Muscle layer of colon (tissue), 2 donors: ENCODE measurements at regions not wholly inside any gene's neighbourhood (a gene's known extent, or its start where the extent isn't known, plus 50 kb on each side); places are given as distances from the start of the nearest gene placed in this dataset.

Source experiments
- H3K27ac ChIP-seq: one replicate; pipeline ENCODE4 v1.7.0; 2013; ENCODE audit warnings: low read depth, mild to moderate bottlenecking, low read length, moderate library complexity
- H3K27me3 ChIP-seq, 2 donors: one replicate each; pipeline ENCODE4 v1.7.0; 2013; ENCODE audit warnings: low read length in 2 of 2, mild to moderate bottlenecking in 2 of 2; ENCODE audit not compliant: insufficient read depth in 2 of 2, control insufficient read depth in 1 of 2
- H3K36me3 ChIP-seq: one replicate; pipeline ENCODE4 v1.7.0; 2013; ENCODE audit warnings: mild to moderate bottlenecking, low read length; ENCODE audit not compliant: insufficient read depth
- H3K4me1 ChIP-seq: one replicate; pipeline ENCODE4 v1.7.0; 2013; ENCODE audit warnings: mild to moderate bottlenecking, low read length; ENCODE audit not compliant: insufficient read depth
- H3K4me3 ChIP-seq, 2 donors: one replicate each; pipeline ENCODE4 v1.7.0; 2013; ENCODE audit warnings: low read length in 2 of 2, low read depth in 1 of 2, mild to moderate bottlenecking in 1 of 2, moderate library complexity in 1 of 2
- H3K9ac ChIP-seq: one replicate; pipeline ENCODE4 v1.7.0; 2013; ENCODE audit warnings: low read length
- H3K9me3 ChIP-seq: one replicate; pipeline ENCODE4 v1.7.0; 2013; ENCODE audit warnings: mild to moderate bottlenecking, low read length
- donor health status: abdominal sarcoma.
- donor health status: Adenocarcinoma of cecum.

GRCh38 chrX:40469316-40469715 lies 111.5 kb upstream of the ATP6AP2 start:
- Histone ChIP-seq H3K9ac (no peak overlapping the region), H3K4me1 (no peaks in the 10 kb centered on the region), H3K27ac (no peak overlapping the region), H3K36me3 (no peaks in the 10 kb centered on the region), H3K4me3 (no peak overlapping the region), H3K9me3 (no peaks in the 10 kb centered on the region), H3K27me3 (peaks cover 0 to 8% of the 10 kb centered on the region in 2 donors)

- no peak overlapping the region for H3K27ac ChIP-seq
- H3K4me3 ChIP-seq, result no peak overlapping the region
- H3K4me1 ChIP-seq, result no peaks in the 10 kb centered on the region
Observed at GRCh38 chrX:40468033-40468846, 112.5 kb upstream of the ATP6AP2 start.

GRCh38 chrX:40467454-40467853 lies 113.3 kb upstream of the ATP6AP2 start:
- Histone ChIP-seq H3K4me1 (no peaks in the 10 kb centered on the region), H3K4me3 (no peak overlapping the region), H3K27me3 (no peaks in the 10 kb centered on the region), H3K9me3 (no peaks in the 10 kb centered on the region), H3K9ac (no peak overlapping the region), H3K27ac (no peak overlapping the region), H3K36me3 (no peaks in the 10 kb centered on the region)

More at GRCh38 chrX:40468033-40468846, 112.5 kb upstream of the ATP6AP2 start:
- Histone ChIP-seq H3K9ac (no peak overlapping the region), H3K27me3 (no peaks in the 10 kb centered on the region), H3K36me3 (no peaks in the 10 kb centered on the region), H3K9me3 (no peaks in the 10 kb centered on the region)

GRCh38 chrX:40465735-40466551 lies 114.8 kb upstream of the ATP6AP2 start:
- H3K27ac ChIP-seq, result no peak overlapping the region

DNA sequence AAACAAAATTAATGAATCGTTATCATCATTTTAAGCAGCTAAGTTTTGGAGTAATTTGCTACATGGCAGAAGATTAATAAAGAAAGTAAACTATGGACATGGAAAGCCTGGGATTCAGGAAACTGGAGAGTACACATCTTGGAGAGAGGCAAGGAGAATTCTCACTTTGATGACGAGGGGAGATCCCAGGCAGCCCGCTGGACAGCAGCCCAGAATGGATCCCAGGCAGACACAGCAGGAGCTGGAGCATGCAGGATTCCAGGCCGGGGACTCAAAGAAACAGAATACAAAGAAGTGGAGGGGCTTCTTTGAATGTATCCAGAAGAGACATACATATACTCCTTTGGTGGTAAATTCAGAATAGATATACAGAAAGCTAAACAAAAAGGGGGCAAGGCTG lies 118.0 kb upstream of the ATP6AP2 start:
- H3K4me1 ChIP-seq, result no peaks in the 10 kb centered on the region
- no peaks in the 10 kb centered on the region for H3K36me3 ChIP-seq
- H3K4me3 ChIP-seq, result no peak overlapping the region
- H3K27me3 ChIP-seq, result peaks cover 0 to 7% of the 10 kb centered on the region in 2 donors
- no peak overlapping the region for H3K27ac ChIP-seq
- no peaks in the 10 kb centered on the region for H3K9me3 ChIP-seq
- no peak overlapping the region for H3K9ac ChIP-seq

More at GRCh38 chrX:40465735-40466551, 114.8 kb upstream of the ATP6AP2 start:
- Histone ChIP-seq H3K4me3 (no peak overlapping the region), H3K36me3 (no peaks in the 10 kb centered on the region), H3K27me3 (no peaks in the 10 kb centered on the region), H3K4me1 (no peaks in the 10 kb centered on the region), H3K9ac (no peak overlapping the region), H3K9me3 (no peaks in the 10 kb centered on the region)

GRCh38 chrX:40460926-40461325 lies 119.8 kb upstream of the ATP6AP2 start:
- H3K27me3 ChIP-seq, result peaks cover 0 to 7% of the 10 kb centered on the region in 2 donors
- H3K4me1 ChIP-seq, result no peaks in the 10 kb centered on the region
- H3K9me3 ChIP-seq, result no peaks in the 10 kb centered on the region
- no peak overlapping the region for H3K4me3 ChIP-seq
- no peaks in the 10 kb centered on the region for H3K36me3 ChIP-seq
- no peak overlapping the region for H3K9ac ChIP-seq
- H3K27ac ChIP-seq, result no peak overlapping the region

- Histone ChIP-seq H3K27ac (no peak overlapping the region), H3K9me3 (no peaks in the 10 kb centered on the region), H3K4me1 (no peaks in the 10 kb centered on the region), H3K36me3 (no peaks in the 10 kb centered on the region), H3K27me3 (peaks cover 0 to 7% of the 10 kb centered on the region in 2 donors), H3K4me3 (no peak overlapping the region), H3K9ac (no peak overlapping the region)
Observed at GRCh38 chrX:40459571-40460158, 121.1 kb upstream of the ATP6AP2 start.

DNA sequence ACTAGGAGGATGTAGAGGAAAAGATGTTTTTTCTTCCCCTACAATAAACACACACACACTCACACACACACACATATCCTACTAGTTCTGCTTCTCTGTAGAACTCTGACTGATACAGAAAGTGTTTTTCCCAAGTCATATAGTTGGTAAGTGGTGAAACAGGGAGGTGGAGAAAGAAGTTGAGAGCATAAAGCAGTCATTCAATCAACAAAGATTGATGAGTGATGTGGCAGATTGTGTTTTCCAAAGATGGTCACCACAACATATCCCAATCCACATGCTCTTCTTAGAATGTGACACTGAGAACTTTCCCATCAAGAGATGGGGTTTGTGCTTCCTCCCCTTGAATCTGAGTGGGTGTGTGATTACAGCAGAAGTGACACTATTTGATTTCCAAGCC lies 123.4 kb upstream of the ATP6AP2 start:
- peaks cover 0 to 7% of the 10 kb centered on the region in 2 donors for H3K27me3 ChIP-seq

DNA sequence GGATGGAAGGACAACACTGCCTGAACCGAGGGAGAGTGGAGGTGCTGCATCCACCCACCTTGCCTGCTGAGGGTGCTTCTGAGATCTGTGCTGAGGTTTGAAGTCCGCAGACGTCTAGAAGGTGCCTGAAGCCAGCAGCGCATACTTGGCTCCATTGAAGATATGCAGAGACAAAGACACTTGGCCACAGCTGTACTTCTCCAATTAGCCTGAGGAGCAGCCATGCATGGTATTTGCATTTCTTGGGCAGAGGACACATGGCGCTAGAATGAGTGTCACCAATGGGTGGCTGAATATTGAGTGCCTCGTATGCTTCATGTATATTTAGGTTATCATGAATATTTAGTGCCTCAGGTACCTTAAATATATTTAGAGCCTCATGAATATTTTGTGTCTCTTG lies 128.7 kb upstream of the ATP6AP2 start:
- Histone ChIP-seq H3K36me3 (no peaks in the 10 kb centered on the region), H3K4me3 (no peak overlapping the region), H3K9ac (no peak overlapping the region), H3K4me1 (peaks cover 3% of the 10 kb centered on the region), H3K27me3 (no peaks in the 10 kb centered on the region), H3K27ac (no peak overlapping the region), H3K9me3 (no peaks in the 10 kb centered on the region)

More for the DNA sequence above, 123.4 kb upstream of the ATP6AP2 start:
- no peaks in the 10 kb centered on the region for H3K36me3 ChIP-seq
- H3K4me3 ChIP-seq, result no peak overlapping the region
- H3K4me1 ChIP-seq, result no peaks in the 10 kb centered on the region
- no peak overlapping the region for H3K27ac ChIP-seq
- H3K9me3 ChIP-seq, result no peaks in the 10 kb centered on the region
- H3K9ac ChIP-seq, result no peak overlapping the region

- H3K36me3 ChIP-seq, result no peaks in the 10 kb centered on the region
- no peak overlapping the region for H3K4me3 ChIP-seq
- H3K9me3 ChIP-seq, result no peaks in the 10 kb centered on the region
- peaks cover 3% of the 10 kb centered on the region for H3K4me1 ChIP-seq
- no peak overlapping the region for H3K27ac ChIP-seq
- no peak overlapping the region for H3K9ac ChIP-seq
- H3K27me3 ChIP-seq, result peaks cover 0 to 4% of the 10 kb centered on the region in 2 donors
Observed at GRCh38 chrX:40449956-40450706, 130.6 kb upstream of the ATP6AP2 start.

DNA sequence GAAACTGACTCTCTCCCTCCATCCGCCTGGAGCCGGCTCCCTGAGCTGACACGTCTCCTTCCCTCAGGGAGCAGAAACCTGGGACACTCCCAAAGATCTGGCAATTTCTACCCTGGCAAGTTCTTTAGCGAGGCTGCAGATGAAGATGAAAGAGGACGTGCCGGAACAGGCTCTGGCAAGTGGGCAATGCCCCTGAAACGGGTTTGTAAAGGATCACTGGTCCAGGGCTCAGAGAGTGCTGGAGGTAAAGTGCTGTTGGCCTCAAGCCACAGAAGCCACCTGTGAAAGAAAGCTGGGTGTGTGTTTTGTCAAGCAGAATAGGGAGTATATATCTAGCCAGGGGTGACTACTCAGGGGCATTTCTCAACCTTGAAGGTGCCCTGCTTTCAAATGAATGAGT lies 131.4 kb upstream of the ATP6AP2 start:
- Histone ChIP-seq H3K9ac (no peak overlapping the region), H3K9me3 (no peaks in the 10 kb centered on the region), H3K4me1 (peaks cover 3% of the 10 kb centered on the region), H3K27ac (no peak overlapping the region), H3K4me3 (no peak overlapping the region), H3K27me3 (peaks cover 0 to 9% of the 10 kb centered on the region in 2 donors), H3K36me3 (no peaks in the 10 kb centered on the region)
